ENCODE measurements at regions not wholly inside any gene's neighbourhood (a gene's known extent, or its start where the extent isn't known, plus 50 kb on each side); places are given as distances from the start of the nearest gene placed in this dataset.

DNA sequence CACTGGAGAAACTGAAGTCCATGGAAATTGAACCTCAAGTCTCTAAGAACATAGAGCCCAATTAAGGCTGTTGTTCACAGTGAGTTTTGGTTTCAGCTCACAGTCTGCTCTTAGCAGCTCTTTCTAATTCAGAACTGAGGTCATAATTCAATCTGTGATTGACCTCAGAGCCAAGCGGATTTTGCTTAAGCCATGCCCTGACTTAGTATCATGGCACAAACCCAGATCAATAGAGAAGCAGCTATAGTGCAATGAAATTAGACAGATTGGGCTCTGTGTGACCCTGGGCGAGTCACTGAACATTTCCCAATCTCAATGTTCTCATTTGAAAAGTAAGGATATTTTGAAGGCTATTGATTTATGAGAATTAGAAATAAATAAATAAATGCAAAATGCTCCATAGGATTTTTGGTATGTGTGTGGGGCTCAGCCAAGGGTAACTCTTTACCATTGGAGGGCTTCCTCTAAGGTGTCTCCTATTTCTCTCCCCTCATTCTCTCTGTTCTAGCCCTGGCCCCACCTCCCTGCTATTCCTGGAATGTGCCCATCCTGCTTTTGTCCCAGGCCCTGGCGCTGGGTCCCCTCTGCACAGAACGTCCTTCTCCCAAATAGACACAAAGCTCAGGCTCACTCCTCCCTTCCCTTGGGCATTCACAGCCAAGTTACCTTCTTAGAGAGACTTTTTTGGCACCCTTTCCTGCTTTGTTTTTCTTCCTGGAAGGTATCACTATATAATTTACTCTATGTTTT, 239.6 kb downstream of the LPIN1 start:
- TF ChIP-seq, protein P1, sequence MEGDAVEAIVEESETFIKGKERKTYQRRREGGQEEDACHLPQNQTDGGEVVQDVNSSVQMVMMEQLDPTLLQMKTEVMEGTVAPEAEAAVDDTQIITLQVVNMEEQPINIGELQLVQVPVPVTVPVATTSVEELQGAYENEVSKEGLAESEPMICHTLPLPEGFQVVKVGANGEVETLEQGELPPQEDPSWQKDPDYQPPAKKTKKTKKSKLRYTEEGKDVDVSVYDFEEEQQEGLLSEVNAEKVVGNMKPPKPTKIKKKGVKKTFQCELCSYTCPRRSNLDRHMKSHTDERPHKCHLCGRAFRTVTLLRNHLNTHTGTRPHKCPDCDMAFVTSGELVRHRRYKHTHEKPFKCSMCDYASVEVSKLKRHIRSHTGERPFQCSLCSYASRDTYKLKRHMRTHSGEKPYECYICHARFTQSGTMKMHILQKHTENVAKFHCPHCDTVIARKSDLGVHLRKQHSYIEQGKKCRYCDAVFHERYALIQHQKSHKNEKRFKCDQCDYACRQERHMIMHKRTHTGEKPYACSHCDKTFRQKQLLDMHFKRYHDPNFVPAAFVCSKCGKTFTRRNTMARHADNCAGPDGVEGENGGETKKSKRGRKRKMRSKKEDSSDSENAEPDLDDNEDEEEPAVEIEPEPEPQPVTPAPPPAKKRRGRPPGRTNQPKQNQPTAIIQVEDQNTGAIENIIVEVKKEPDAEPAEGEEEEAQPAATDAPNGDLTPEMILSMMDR (IDR thresholded peaks at IDR 0.05), result no peak
- TF ChIP-seq POLR2A (IDR thresholded peaks at IDR 0.05), result no peak
